ENCODE measurements at regions not wholly inside any gene's neighbourhood (a gene's known extent, or its start where the extent isn't known, plus 50 kb on each side); places are given as distances from the start of the nearest gene placed in this dataset.
"Not testable (repeated sequence)": the region's sequence is repeated elsewhere in the genome, so short reads cannot be mapped to it uniquely, and the experiment has no call there.

DNA sequence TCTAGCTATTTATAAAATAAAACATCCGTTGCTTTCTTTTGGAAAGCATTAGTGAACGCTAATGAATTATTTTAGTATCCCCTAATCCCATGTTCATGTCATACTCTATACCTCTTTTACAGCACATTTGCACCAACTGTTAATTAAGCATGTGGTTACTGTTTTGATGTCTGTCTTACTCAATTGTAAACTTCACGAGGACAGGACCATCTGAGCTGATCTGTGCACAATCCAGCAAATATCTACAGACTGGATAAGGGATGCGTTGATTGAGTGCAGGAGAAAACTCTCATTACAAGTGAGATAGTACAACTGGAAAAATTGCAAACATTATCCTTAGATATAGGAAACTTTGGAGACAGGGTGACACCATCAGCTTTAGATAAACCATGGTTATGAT, 201.1 kb downstream of the PCDH20 start:
- no peak for DNase-seq

DNA sequence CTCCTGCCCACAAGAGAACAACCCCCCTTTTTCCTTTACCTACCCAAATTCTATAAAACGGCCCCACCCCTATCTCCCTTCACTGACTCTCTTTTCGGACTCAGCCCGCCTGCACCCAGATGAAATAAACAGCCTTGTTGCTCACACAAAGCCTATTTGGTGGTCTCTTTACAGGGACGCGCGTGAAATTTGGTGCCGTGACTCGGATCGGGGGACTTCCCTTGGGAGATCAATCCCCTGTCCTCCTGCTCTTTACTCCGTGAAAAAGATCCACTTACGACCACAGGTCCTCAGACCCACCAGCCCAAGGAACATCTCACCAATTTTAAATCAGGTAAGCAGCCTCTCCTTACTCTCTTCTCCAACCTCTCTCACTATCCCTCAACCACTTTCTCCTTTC, 209.8 kb downstream of the PCDH20 start:
- not testable (repeated sequence) for DNase-seq

DNA sequence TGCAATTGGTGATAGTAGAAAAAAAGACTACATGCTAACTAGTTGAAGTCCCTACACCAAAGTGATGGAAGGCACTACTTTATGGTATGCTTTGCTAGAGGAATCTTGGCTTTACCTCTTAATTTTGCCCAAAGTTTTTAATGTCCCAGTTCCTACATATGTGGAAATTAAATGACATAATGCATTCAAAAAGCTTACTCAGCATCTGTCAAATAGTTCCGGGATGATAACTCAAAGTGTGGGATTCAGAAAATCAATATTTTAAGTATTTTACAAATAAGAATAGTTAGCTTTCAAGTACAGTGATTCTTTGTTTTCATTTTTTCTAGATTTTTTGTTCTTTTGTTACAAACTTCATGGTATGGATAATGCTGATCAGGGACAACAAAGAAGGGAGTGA, 211.6 kb downstream of the PCDH20 start:
- no peak for DNase-seq

DNA sequence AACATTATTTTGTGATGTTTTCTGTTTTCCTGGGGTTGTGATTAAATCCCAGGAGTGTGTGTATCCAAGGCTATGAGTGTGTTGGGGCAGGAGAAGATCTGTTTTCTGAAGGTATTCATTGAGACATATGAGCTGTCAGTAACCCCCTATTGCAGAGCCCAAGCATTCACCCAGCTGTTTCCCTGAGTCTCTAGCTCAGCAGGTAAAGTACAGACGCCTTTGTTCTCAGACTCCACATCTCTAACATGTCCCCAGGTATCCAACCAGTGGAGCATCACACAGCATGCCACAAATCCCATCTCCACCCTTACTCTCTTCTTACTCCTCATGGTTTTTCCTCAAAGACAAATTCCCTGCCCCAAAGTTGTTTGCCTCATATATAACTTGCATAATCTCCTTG, 213.6 kb downstream of the PCDH20 start:
- DNase-seq = no peak

DNA sequence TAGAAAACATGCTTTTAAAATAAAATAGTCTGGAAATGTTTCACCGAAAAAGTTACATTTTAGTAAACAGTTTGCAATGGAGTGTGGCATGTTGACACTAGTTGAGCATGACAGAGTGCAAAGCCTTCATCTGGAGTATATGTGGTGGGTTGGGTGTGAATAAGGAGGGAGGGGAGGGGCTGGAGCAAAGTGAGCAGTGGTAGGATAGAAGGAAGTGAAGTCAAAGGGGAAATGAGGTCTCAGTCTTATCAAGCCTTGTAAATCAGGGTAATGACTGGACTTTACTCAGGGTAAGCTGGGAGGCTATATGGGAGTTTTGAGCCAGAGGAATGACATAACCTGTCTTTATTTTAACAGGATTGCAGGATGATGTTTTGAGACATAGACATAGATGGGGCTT, 222.8 kb downstream of the PCDH20 start:
- DNase-seq = no peak

DNA sequence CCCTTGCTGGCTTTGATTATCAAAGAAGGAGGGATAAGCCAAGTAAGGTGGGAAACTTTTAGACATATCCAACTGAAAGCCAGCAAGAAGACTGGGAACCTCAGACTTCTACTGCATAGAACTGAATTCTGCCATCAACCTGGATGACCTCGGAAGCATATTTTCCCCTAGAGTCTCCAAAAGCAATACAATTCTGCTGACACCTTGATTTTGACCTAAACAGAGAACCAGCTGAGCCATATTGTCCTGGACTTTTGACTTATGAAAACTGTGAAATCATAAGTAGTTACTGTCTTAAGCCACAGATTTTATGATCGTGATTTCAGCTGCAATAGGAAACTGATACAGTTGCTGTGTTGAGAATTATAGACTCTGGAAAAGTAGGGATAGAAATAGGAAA, 227.6 kb downstream of the PCDH20 start:
- no peak for DNase-seq

DNA sequence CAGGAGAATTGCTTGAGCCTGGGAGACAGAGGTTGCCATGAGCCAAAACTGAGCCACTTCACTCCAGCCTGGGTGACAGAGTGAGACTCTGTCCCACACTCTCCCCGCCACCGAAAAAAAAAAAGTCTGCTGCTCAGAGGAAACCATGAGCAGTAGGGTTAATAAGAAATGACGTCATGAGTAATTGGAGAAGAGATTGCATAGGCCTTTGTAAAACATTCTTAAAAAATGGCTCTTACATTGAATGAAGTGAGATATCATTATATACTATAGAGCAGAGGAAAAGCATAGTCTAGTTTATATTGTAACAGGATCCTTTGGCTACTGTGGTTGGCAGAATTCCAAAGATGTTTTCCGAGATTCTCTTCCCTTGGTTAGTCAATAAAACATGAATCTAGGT, 228.2 kb downstream of the PCDH20 start:
- no peak for DNase-seq

DNA sequence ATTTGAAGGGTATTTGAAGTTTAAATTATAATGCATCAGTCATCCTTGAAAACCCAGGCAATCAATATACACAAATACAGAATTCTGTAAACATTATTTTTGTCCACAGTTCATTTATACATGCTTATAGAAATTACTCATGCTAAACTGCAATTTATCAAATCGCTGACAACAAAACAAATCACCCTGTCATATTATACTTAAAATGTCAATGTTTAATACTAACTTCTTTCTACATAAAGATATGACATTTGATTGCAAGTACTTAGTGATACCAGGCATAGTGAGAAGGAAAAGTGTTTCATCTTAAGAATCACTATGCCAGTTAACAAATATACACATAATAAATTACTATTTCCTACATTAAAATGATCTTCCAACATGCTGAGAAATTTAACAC, 232.0 kb downstream of the PCDH20 start:
- no peak for DNase-seq

DNA sequence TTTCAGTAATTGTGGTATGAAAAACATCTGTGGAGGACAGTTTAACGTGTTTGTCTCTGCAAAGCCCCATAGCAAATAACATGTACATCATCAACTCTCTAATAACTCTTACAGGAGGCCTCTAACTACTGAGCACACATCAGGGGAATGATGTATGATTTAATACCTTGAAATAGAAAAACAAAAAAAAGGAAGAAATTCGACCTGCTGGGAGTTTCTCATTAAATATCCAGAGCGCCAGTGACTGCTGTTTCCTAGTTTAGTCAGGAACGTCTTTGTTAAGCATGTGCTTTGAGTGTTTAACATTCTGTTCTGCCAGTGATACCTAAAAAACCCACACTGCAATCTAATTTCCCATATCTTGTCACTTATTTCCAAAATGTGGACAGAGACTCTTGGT, 235.4 kb downstream of the PCDH20 start:
- no peak for DNase-seq

DNA sequence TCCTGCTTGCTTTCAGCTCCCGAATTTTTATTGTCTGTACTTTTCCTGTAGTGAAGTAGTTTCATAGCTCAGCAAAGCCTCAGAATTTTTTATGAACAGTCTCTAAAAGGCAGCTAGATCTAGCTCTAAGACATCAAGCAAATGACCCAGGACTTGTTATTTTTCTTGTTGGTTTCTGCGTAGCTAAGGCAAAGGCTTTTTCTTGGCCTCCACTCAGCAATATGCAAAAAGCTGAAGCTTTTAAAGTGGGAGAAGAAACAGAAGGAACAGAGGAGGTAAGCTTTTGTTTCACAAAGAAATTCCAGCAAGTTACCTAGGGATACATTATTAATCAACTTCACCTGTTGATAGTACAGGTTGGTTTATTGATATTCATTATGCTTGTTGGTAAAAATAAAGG, 235.9 kb downstream of the PCDH20 start:
- no peak for DNase-seq

DNA sequence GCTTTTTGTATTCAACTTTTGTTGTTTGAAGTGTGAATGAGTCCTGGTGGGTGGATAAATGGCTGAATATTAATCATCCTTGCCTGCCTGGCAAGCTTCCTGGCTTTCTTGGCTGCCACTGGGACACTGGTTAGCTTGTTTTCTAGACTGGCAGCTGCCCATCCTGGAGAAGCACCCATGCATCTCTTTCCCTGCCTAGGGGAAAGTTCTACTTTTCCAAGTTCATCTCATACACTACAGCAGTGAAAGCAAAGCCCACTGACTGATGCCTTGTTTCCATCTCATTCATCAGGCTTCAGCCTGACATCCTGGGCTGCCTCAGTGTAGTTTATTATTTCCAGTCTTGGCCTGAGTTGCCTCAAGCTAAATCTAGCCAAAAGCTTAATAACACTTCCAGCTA, 244.8 kb downstream of the PCDH20 start:
- DNase-seq = peak; percentile 21

DNA sequence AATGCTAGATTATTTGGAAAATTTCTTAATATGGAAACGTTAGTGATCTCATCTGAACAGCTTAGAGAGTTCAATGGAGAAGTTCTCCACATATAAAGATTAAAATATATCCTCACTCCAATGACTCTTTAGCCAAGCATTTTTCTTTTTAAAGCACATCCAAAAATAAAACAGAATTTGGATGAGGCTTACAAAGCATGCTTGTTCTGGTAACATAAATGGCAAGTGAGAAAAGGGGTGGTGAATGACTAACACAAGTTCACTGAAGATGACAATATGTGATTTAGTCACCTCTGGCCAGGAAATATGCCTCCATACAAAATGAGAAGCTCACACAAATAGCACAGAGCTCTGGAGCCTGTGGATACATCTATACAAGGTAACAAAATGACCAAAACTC, 253.0 kb downstream of the PCDH20 start:
- no peak for DNase-seq

DNA sequence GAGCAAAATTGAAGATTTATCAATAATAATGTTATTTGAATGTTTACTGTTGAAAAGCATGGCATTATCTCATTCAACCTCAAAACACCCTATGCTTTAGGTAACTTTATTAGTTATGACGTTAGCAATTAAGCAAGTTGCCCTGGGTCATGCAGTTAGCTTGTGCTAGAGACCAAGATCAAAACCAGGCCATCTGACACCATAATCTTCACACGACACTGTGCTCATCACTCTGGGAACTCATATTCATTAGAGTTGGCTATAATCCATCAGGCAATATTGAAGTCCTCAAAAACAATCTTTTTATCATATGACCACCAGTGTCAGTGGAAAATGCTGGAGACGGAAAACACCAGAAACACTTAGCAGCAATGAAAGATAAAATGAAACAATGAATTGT, 253.5 kb downstream of the PCDH20 start:
- no peak for DNase-seq

DNA sequence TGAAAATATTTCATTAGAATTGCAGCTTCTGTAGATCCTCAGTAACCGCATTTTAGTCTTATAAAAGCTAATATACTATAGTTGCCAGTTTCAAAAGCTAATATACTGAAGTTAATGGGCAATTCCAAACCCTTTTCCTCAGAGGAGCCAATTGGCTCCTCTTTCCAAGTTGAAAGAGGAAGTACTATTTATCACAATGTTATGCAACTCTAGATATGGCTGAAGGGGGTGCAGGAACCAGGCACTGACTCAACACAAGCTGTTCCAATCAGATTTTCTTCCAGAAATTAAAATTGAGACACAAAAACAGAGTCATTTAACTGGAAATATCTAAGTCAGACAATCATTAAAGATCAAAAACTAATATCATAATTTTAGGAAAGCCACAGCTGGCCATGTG, 258.9 kb downstream of the PCDH20 start:
- DNase-seq = no peak

DNA sequence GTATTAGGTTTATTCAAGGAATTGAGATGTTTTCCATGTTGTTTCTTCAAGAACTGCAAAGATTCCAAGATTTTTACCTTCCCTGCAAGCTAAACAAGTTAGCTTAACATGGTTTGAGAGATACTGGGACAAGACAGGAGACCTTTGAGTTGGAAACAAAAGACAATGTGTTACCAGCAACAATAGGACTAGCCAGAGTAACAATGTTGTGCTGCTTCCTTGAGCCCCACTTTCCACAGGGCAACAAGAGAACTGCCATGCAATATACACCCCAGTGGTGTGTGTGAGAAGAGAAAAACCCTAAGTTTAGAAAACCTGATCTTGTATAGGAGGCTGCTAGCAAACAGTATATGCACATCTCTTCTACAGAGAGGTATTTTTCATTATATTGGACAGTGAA, 264.6 kb downstream of the PCDH20 start:
- DNase-seq = no peak

DNA sequence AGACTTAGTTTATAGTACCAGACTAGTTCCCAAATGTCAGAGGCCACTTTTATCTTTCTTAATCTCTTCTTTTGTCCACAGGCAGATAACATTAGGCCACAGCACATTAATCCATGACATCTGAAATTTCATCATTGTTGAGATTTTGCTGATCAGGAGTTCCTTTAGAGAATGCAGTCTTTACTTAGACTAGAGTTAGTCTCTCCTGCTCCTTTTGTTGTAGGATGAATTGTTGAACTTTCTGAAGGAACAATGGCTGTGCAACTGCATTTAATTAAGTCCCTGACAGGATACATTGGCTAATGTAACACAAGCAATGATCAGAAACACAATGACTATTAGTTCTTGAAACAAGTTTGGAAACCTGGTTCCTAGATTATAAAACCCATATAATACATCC, 266.3 kb downstream of the PCDH20 start:
- DNase-seq = no peak

DNA sequence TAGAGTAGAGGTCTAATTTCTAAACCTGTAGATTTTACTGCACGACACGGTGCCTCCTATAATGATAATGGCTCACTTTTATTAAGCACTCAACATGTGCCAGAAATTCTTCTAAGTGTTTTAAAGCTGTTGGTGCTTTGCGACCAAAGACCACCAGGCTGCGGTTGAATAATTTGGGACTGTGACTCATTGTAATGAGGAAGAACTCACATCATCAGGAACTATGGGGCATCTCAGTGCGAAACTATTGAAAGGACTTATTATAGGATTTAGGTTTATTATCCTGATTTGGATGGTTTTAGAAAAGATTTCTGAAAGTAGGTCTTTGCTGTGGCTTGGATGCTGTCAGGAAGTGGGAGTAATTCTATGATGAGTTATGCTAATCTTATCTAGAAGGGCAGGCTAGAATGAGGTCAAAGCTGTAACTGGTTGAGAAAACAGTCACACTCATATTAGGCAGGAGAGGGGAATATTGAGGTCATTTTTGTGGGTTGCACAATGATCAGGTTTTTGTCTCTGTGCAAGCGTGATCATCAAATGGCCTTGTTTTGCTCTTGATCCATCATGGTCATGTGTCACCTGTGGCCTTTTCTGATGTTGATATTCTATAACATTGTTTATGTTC, 266.8 kb downstream of the PCDH20 start:
- DNase-seq = no peak

DNA sequence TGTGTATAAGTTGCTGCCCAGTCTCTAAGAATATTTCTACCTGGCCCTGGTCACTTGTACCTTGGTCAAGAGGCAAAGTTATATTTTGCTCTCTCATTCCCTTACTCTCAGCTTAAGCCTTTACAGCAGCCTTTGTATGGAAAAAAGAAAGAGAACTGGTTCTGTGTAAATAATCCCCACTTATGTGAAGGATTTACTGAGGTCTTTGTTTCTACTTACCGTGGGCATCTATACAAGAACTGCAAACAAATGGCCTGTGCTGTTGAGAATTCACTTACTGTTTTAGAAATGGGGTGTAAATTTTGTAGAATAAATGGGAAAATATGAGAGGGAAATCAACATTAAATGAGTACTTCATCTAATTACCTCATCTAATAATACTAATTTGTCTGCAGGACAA, 267.4 kb downstream of the PCDH20 start:
- no peak for DNase-seq

DNA sequence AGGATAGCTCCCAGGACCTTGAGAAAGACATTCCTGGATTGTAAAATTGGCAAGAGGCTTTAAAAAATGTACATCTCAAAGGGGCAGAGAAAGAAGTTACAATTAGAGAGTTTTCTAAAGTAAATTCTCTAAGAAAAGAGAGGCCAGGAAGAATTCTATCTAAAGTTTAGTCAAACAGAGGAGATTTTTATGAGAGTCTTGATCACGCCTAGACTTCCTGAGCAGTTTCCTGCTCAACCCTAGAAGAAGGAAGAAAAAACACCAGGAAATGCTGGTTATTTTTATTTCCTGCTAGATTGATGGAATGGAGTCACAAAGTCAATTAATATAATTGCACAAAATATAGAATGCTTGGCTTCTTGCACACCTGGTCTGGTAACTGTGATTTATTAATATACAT, 269.1 kb downstream of the PCDH20 start:
- no peak for DNase-seq

DNA sequence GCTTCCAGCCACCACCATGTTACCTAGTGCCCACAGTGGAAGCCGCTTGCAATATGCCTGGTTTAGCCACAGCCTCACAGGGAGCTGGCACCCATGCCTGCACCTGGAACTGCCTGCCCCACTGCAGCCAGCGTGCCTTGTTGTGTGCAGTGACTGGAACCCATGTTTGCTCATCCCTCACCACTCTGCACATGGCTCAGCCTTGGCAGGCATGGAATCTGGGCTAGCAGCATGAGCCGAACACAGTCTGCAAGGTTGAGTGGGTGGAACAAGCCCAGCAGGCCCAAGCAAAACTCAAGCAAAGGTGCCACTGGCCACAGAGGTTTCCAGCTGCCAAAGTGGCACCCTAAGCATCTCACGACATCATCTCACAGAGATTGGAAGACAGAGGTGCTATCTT, 269.5 kb downstream of the PCDH20 start:
- DNase-seq = no peak

DNA sequence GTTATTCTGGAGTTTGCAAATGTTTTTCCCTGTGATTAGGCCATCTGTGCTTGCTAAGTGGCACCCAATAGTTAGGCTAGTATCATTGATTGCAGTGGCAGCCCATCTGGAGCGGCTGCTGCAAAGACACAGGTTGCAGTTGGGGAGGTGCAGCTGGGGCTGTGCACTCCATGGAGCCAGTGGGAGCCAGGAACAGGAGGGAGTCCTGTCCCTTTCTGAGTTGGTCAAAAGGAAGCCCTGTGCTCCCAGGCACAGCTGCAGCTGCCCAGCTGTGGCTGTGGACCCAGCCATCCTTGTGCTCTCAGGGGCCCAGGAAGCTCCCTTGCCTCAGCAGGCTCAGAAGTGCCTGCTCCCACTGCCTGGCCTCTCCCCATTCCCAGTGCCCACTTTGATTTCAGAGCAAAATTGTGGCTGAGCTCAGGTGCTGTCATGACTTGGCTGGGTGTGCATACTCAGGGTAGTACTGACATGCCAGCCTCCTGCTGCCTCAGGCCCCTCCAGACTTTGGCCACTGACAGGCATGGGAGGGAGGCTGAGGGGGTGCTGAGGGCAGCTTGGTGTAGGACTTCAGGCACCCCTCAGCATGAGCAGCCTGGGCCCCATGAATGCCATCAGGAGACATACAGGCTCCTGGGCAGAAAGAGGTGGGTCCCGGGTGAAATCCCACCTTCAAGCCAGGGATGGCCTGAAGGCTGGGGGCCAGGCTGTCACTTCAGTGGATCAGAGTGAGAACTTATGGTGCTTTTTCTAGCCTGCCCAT, 270.6 kb downstream of the PCDH20 start:
- no peak for DNase-seq

DNA sequence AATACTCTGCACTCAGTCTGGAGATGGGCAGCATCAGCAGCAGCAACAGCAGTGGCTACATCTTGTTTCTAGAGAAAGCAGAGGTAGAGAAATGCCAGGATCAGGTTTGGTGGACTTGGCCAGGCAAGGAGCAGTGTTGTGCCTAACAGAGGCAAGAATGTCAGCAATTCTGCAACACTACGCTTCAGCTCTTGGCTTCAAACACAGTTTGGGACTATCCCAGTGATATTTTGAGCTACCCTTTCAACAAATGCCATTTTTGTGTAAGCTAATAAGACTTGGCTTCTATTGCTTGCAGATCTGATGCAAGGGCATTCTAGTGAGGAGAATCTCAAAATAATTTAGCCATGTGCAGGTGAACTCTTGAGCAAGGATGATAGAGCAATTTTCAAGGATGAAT, 271.3 kb downstream of the PCDH20 start:
- DNase-seq = no peak

DNA sequence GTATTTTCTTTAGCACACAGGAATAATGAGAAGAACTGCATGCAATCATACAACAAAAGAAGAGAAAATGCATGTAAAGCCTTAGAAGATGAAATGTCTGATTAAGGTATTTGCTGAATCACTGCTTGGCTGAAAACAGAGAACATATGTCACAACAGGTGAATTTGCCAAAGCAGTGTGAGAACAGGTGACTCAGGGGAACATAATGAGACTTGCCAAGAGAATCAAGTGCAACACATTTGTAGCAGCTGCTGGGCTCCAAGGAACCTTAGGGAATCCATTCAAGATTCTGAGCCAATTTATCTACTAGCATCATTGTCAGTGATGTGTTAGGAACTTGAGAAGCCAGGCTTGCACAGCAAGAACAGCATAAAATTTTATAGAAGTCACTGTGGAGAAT, 273.1 kb downstream of the PCDH20 start:
- DNase-seq = peak; percentile 44

DNA sequence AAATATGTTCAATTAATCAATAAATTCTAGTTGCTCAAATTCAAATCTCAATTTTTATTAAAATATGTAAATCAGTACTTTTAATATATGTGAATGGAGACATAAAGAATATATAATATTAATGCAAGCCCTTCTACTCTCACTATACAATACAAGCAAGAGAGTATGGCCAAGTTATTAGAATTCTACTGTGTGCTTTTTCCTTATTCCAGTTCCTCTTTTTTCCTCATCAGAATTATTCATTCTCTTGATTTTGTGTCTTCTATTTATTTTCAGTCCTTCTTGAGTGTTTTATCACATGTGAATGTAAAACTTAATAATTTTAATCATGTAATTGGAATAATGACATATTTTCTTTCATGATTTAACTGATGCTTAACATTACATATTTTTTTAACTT, 276.8 kb downstream of the PCDH20 start:
- no peak for DNase-seq

DNA sequence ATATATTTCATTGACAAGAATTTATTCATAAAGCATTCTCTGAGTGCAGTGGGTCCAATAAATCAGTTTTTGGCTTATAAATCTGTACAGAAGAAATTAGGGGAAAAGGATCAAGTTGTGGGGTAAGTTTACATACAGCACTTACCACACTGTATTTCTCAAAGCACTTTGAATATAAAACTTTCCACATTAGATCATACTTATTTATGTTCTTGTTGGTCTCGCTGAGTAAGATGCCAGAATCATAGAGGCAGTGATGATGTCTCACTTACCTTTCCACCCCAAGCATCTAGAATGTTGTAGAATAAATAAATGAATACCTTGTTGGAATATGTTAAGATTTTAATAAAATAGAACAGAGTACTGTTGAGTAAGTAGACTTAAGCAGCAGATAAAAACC, 279.1 kb downstream of the PCDH20 start:
- DNase-seq = no peak
